Hepatocyte (in vitro differentiated cells): ENCODE measurements at regions not wholly inside any gene's neighbourhood (a gene's known extent, or its start where the extent isn't known, plus 50 kb on each side); places are given as distances from the start of the nearest gene placed in this dataset.

Source experiments
- DNase-seq: peaks from one replicate; pipeline ENCODE4 v3.0.0-alpha.2; 2016; ENCODE audit warnings: low spot score
- H2AFZ ChIP-seq: fragments of 200-600 bp; sonication (generic); 2 replicates; pipeline ENCODE4 v1.6.0; 2016; ENCODE audit warnings: antibody characterized with exemption, mild to moderate bottlenecking
- H3K27ac ChIP-seq: fragments of 200-600 bp; sonication (generic); 2 replicates; pipeline ENCODE4 v1.5.1; 2016; ENCODE audit warnings: mild to moderate bottlenecking
- H3K27me3 ChIP-seq: fragments of 200-600 bp; sonication (generic); 2 replicates; pipeline ENCODE4 v1.6.1; 2016
- H3K36me3 ChIP-seq: fragments of 200-600 bp; sonication (generic); replicated peaks from 2 replicates; pipeline ENCODE4 v1.5.1; 2016; ENCODE audit warnings: low read depth; ENCODE audit not compliant: insufficient read depth
- H3K4me1 ChIP-seq: fragments of 200-600 bp; sonication (generic); 2 replicates; pipeline ENCODE4 v1.5.1; 2016; ENCODE audit warnings: mild to moderate bottlenecking, moderate library complexity; ENCODE audit not compliant: insufficient read depth
- H3K4me2 ChIP-seq: fragments of 200-600 bp; sonication (generic); 2 replicates; pipeline ENCODE4 v1.6.0; 2016
- H3K4me3 ChIP-seq: fragments of 200-600 bp; sonication (generic); 2 replicates; pipeline ENCODE4 v1.5.1; 2016; ENCODE audit warnings: mild to moderate bottlenecking
- H3K79me2 ChIP-seq: fragments of 200-600 bp; sonication (generic); 2 replicates; pipeline ENCODE4 v1.6.0; 2017; ENCODE audit warnings: mild to moderate bottlenecking
- H3K9me2 ChIP-seq: fragments of 200-600 bp; sonication (generic); replicated peaks from 2 replicates; pipeline ENCODE4 v1.6.0; 2017; ENCODE audit warnings: mild to moderate bottlenecking; ENCODE audit not compliant: insufficient read depth
- H3K9me3 ChIP-seq: fragments of 200-600 bp; sonication (generic); 2 replicates; pipeline ENCODE4 v1.5.1; 2016; ENCODE audit warnings: low read depth, mild to moderate bottlenecking
- H4K20me1 ChIP-seq: fragments of 200-600 bp; sonication (generic); 2 replicates; pipeline ENCODE4 v1.6.0; 2016; ENCODE audit warnings: mild to moderate bottlenecking; ENCODE audit not compliant: insufficient read depth, poor library complexity, severe bottlenecking
- EZH2 ChIP-seq: fragments of 200-600 bp; sonication (generic); IDR thresholded peaks from 2 replicates; pipeline ENCODE4 v1.6.1; 2016; ENCODE audit warnings: antibody characterized with exemption, mild to moderate bottlenecking, borderline replicate concordance
- EZH2phosphoT487 ChIP-seq: fragments of 200-600 bp; sonication (generic); IDR thresholded peaks from one replicate; pipeline ENCODE4 v1.6.1; 2018; ENCODE audit warnings: antibody characterized with exemption, mild to moderate bottlenecking, low read depth, moderate library complexity; ENCODE audit not compliant: unreplicated experiment, severe bottlenecking
- WGBS: methylation state at CpG from one replicate; pipeline ENCODE4 v1.1.6; 2016; ENCODE audit warnings: low lambda C conversion rate; ENCODE audit errors: missing lambda C conversion rate; 5-methylcytosine and 5-hydroxymethylcytosine counted together
- TF ChIP-seq, protein P1 (sequence below): fragments of 200-600 bp; sonication (generic); IDR thresholded peaks from 2 replicates; pipeline ENCODE4 v1.5.1; 2016; ENCODE audit warnings: antibody characterized with exemption, mild to moderate bottlenecking; ENCODE audit not compliant: poor library complexity

GRCh38 chr15:67914537-67915460 is 75.0 kb upstream of the RNU6-1 start:
- Histone ChIP-seq H3K9me3 (no peaks in the 10 kb centered on the region), H3K4me2 (peak overlapping the region; percentile 69), H3K36me3 (no peaks in the 10 kb centered on the region), H3K4me1 (peaks cover 42% of the 10 kb centered on the region), H3K27ac (peak overlapping the region; percentile 94), H3K9me2 (no peaks in the 10 kb centered on the region), H4K20me1 (no peaks in the 10 kb centered on the region), H3K4me3 (no peak overlapping the region), H3K79me2 (no peaks in the 10 kb centered on the region), H3K27me3 (no peaks in the 10 kb centered on the region), H2AFZ (peak overlapping the region; percentile 34)
- TF ChIP-seq, protein P1, sequence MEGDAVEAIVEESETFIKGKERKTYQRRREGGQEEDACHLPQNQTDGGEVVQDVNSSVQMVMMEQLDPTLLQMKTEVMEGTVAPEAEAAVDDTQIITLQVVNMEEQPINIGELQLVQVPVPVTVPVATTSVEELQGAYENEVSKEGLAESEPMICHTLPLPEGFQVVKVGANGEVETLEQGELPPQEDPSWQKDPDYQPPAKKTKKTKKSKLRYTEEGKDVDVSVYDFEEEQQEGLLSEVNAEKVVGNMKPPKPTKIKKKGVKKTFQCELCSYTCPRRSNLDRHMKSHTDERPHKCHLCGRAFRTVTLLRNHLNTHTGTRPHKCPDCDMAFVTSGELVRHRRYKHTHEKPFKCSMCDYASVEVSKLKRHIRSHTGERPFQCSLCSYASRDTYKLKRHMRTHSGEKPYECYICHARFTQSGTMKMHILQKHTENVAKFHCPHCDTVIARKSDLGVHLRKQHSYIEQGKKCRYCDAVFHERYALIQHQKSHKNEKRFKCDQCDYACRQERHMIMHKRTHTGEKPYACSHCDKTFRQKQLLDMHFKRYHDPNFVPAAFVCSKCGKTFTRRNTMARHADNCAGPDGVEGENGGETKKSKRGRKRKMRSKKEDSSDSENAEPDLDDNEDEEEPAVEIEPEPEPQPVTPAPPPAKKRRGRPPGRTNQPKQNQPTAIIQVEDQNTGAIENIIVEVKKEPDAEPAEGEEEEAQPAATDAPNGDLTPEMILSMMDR = no peak
- TF ChIP-seq EZH2 (no peak), EZH2phosphoT487 (no peak)
- 10% methylated on average over 6 of the region's 6 CpGs for WGBS
- peak; percentile 86 for DNase-seq

GRCh38 chr15:67915461-67916374 is 75.9 kb upstream of the RNU6-1 start:
- Histone ChIP-seq H3K27ac (peak overlapping the region; percentile 94), H3K9me3 (no peaks in the 10 kb centered on the region), H3K36me3 (no peaks in the 10 kb centered on the region), H4K20me1 (no peaks in the 10 kb centered on the region), H3K27me3 (no peaks in the 10 kb centered on the region), H3K4me1 (peaks cover 42% of the 10 kb centered on the region), H3K9me2 (no peaks in the 10 kb centered on the region), H3K4me2 (peak overlapping the region; percentile 69), H2AFZ (peak overlapping the region; percentile 9), H3K79me2 (no peaks in the 10 kb centered on the region), H3K4me3 (no peak overlapping the region)
- whole genome bisulfite sequencing = 14% methylated on average over 7 of the region's 7 CpGs
- TF ChIP-seq, protein P1 = no peak
- TF ChIP-seq EZH2 (no peak), EZH2phosphoT487 (no peak)
- peak; percentile 87 for DNase-seq

GRCh38 chr15:67916565-67916964 is 76.7 kb upstream of the RNU6-1 start:
- no peaks in the 10 kb centered on the region for H3K9me2 ChIP-seq
- H3K9me3 ChIP-seq = no peaks in the 10 kb centered on the region
- TF ChIP-seq EZH2 (no peak), EZH2phosphoT487 (no peak)
- TF ChIP-seq, protein P1 = no peak
- H3K27ac ChIP-seq = peak overlapping the region; percentile 94
- 42% methylated on average over 2 of the region's 2 CpGs for WGBS
- no peak overlapping the region for H3K4me3 ChIP-seq
- H2AFZ ChIP-seq = no peak overlapping the region
- H3K4me2 ChIP-seq = peak overlapping the region; percentile 18
- no peaks in the 10 kb centered on the region for H3K36me3 ChIP-seq
- no peak for DNase-seq
- H3K27me3 ChIP-seq = no peaks in the 10 kb centered on the region
- H3K4me1 ChIP-seq = peaks cover 47% of the 10 kb centered on the region
- H3K79me2 ChIP-seq = no peaks in the 10 kb centered on the region
- H4K20me1 ChIP-seq = no peaks in the 10 kb centered on the region
